GM21360 (cell line): ENCODE measurements at regions not wholly inside any gene's neighbourhood (a gene's known extent, or its start where the extent isn't known, plus 50 kb on each side); places are given as distances from the start of the nearest gene placed in this dataset.

Source experiments
- ATAC-seq: cut with Tn5 transposase; IDR thresholded peaks from one replicate; pipeline ENCODE4 v1.9.1; 2021; ENCODE audit warnings: mild to moderate bottlenecking, moderate library complexity; ENCODE audit not compliant: unreplicated experiment

- ATAC-seq: no peak
Observed at GRCh38 chr2:128467321-128467969, 148.8 kb upstream of the HS6ST1 start.

GRCh38 chr2:128468186-128468920 is 149.7 kb upstream of the HS6ST1 start:
- ATAC-seq: no peak

GRCh38 chr2:128469203-128469602 is 150.5 kb upstream of the HS6ST1 start:
- ATAC-seq: no peak

- ATAC-seq: no peak
Observed at GRCh38 chr2:128469875-128470274, 151.2 kb upstream of the HS6ST1 start.

GRCh38 chr2:128472789-128473174 is 154.1 kb upstream of the HS6ST1 start:
- ATAC-seq: peak; percentile 25

GRCh38 chr2:128473175-128474035 is 154.7 kb upstream of the HS6ST1 start:
- peak; percentile 69 for ATAC-seq

GRCh38 chr2:128474036-128474955 is 155.6 kb upstream of the HS6ST1 start:
- no peak for ATAC-seq

- no peak for ATAC-seq
Observed at GRCh38 chr2:128474962-128475361, 156.3 kb upstream of the HS6ST1 start.

GRCh38 chr2:128475427-128476211 is 157.0 kb upstream of the HS6ST1 start:
- ATAC-seq: no peak

GRCh38 chr2:128477026-128477820 is 158.6 kb upstream of the HS6ST1 start:
- no peak for ATAC-seq

GRCh38 chr2:128477891-128478290 is 159.2 kb upstream of the HS6ST1 start:
- ATAC-seq: no peak

GRCh38 chr2:128485761-128486639 is 167.3 kb upstream of the HS6ST1 start:
- ATAC-seq: no peak

GRCh38 chr2:128486640-128487375 is 168.1 kb upstream of the HS6ST1 start:
- ATAC-seq: no peak

- no peak for ATAC-seq
Observed at GRCh38 chr2:128487650-128488387, 169.2 kb upstream of the HS6ST1 start.

GRCh38 chr2:128488434-128488833 is 169.8 kb upstream of the HS6ST1 start:
- no peak for ATAC-seq

- ATAC-seq: no peak
Observed at GRCh38 chr2:128489526-128490273, 171.0 kb upstream of the HS6ST1 start.
